ENCODE measurements at regions not wholly inside any gene's neighbourhood (a gene's known extent, or its start where the extent isn't known, plus 50 kb on each side); places are given as distances from the start of the nearest gene placed in this dataset.

DNA sequence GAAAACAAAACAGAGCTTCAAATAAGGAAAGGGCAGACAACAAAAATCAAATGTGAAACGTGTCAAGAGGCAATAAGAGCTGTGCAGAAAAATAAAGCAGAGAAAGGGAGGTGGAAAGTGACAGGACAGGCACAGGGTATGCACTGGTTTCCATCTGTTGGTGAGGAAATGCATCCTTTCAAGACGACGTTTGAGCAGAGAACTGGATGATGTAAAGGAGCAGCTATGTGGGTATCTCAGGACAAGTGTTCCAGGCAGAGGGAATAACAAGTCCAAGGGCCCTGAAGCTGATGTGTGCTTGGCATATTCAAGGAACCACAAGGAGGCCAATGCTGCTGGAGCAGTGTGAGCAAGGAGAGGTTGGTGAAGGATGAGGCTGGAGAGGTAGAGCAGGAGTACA is 168.9 kb upstream of the SERPINE2 start:
- Histone ChIP-seq H3K4me3 (replicated peaks in 1 of 4; ENCODE audit: control extremely low read depth in 1 of 4, insufficient read depth in 1 of 4, low read depth in 3 of 4, low read length in 4 of 4) (no peak overlapping the region), H4K20me1 (ENCODE audit: control insufficient read depth, extremely low read depth, insufficient read depth, low read length) (no peaks in the 10 kb centered on the region), H3K9me3 (ENCODE audit: control insufficient read depth, insufficient read depth, low read depth, low read length) (no peaks in the 10 kb centered on the region), H3K27me3 (ENCODE audit: control insufficient read depth, insufficient read depth, low read length) (no peaks in the 10 kb centered on the region), H3K9ac (ENCODE audit: insufficient read depth, low read length) (no peak overlapping the region), H3K27ac (ENCODE audit: insufficient read depth, low read length) (no peak overlapping the region), H3K4me1 (ENCODE audit: control insufficient read depth, extremely low read depth, insufficient read depth, low read length) (no peaks in the 10 kb centered on the region), H3K79me2 (ENCODE audit: control insufficient read depth, insufficient read depth, low read length) (no peaks in the 10 kb centered on the region), H3K36me3 (ENCODE audit: control insufficient read depth, insufficient read depth, low read length) (no peaks in the 10 kb centered on the region), H2AFZ (ENCODE audit: low read length) (no peak overlapping the region), H3K4me2 (ENCODE audit: extremely low read depth, insufficient read depth, low read length) (no peak overlapping the region)
- DNase-seq (ENCODE audit: low read depth in 2 of 2): no peak
- TF ChIP-seq EZH2 (IDR thresholded peaks at IDR 0.05; ENCODE audit: low read length, missing control alignments) (no peak), CTCF (conservative IDR thresholded peaks at IDR 0.05 in 1 of 2, IDR thresholded peaks at IDR 0.05 in 1 of 2; ENCODE audit: low read depth in 1 of 2, low read length in 2 of 2) (no peak)

GRCh38 chr2:224206816-224207215 is 167.7 kb upstream of the SERPINE2 start:
- Histone ChIP-seq H3K27me3 (ENCODE audit: control insufficient read depth, insufficient read depth, low read length) (no peaks in the 10 kb centered on the region), H3K4me1 (ENCODE audit: control insufficient read depth, extremely low read depth, insufficient read depth, low read length) (no peaks in the 10 kb centered on the region)
- DNase-seq (ENCODE audit: low read depth in 2 of 2): no peak

DNA sequence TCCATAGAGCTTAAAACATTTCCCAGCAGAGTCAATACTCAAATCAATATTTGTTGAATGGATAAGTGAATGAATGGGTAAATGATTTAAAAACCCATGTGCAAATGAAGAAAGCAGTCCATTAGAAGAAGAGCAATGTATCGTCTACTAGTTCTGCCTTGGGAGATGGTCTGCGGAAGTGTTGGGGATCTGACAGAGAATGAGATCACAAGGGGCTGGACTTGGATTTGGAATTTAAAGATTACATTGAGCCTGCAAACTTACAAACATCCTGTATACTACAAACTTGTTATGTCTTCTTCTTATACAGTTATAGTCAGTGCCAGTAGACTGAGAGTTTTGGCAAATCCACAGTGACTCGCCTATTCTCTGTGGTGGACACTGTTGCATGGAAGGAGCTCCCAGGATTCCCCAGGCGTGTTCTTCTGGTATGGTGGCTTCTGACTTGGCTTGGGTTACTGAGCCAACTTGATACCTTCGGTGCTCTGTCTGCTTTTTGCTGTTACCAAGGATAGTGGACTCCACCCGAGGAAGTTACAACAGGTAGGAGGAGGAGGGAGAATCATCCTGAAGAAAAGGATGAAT is 163.3 kb upstream of the SERPINE2 start:
- Histone ChIP-seq H3K27me3 (ENCODE audit: control insufficient read depth, insufficient read depth, low read length) (no peaks in the 10 kb centered on the region), H3K4me3 (replicated peaks in 1 of 4; ENCODE audit: control extremely low read depth in 1 of 4, insufficient read depth in 1 of 4, low read depth in 3 of 4, low read length in 4 of 4) (no peak overlapping the region), H3K9me3 (ENCODE audit: control insufficient read depth, insufficient read depth, low read depth, low read length) (no peaks in the 10 kb centered on the region), H3K4me1 (ENCODE audit: control insufficient read depth, extremely low read depth, insufficient read depth, low read length) (no peaks in the 10 kb centered on the region), H3K4me2 (ENCODE audit: extremely low read depth, insufficient read depth, low read length) (no peak overlapping the region), H3K27ac (ENCODE audit: insufficient read depth, low read length) (no peak overlapping the region), H4K20me1 (ENCODE audit: control insufficient read depth, extremely low read depth, insufficient read depth, low read length) (no peaks in the 10 kb centered on the region), H2AFZ (ENCODE audit: low read length) (no peak overlapping the region), H3K9ac (ENCODE audit: insufficient read depth, low read length) (no peak overlapping the region), H3K36me3 (ENCODE audit: control insufficient read depth, insufficient read depth, low read length) (no peaks in the 10 kb centered on the region), H3K79me2 (ENCODE audit: control insufficient read depth, insufficient read depth, low read length) (no peaks in the 10 kb centered on the region)
- no peak for TF ChIP-seq EZH2 (IDR thresholded peaks at IDR 0.05; ENCODE audit: low read length, missing control alignments)
- TF ChIP-seq CTCF (conservative IDR thresholded peaks at IDR 0.05 in 1 of 2, IDR thresholded peaks at IDR 0.05 in 1 of 2; ENCODE audit: low read depth in 1 of 2, low read length in 2 of 2): no peak
- no peak for DNase-seq (ENCODE audit: low read depth in 2 of 2)

More at GRCh38 chr2:224206816-224207215, 167.7 kb upstream of the SERPINE2 start:
- Histone ChIP-seq H3K27ac (ENCODE audit: insufficient read depth, low read length) (no peak overlapping the region), H3K4me3 (replicated peaks in 1 of 4; ENCODE audit: control extremely low read depth in 1 of 4, insufficient read depth in 1 of 4, low read depth in 3 of 4, low read length in 4 of 4) (no peak overlapping the region), H3K4me2 (ENCODE audit: extremely low read depth, insufficient read depth, low read length) (no peak overlapping the region), H3K9ac (ENCODE audit: insufficient read depth, low read length) (no peak overlapping the region), H4K20me1 (ENCODE audit: control insufficient read depth, extremely low read depth, insufficient read depth, low read length) (no peaks in the 10 kb centered on the region), H3K9me3 (ENCODE audit: control insufficient read depth, insufficient read depth, low read depth, low read length) (no peaks in the 10 kb centered on the region), H3K36me3 (ENCODE audit: control insufficient read depth, insufficient read depth, low read length) (no peaks in the 10 kb centered on the region), H3K79me2 (ENCODE audit: control insufficient read depth, insufficient read depth, low read length) (no peaks in the 10 kb centered on the region), H2AFZ (ENCODE audit: low read length) (no peak overlapping the region)
- no peak for TF ChIP-seq CTCF (conservative IDR thresholded peaks at IDR 0.05 in 1 of 2, IDR thresholded peaks at IDR 0.05 in 1 of 2; ENCODE audit: low read depth in 1 of 2, low read length in 2 of 2)
- TF ChIP-seq EZH2 (IDR thresholded peaks at IDR 0.05; ENCODE audit: low read length, missing control alignments): no peak

All from fibroblast of lung (primary cell).